Neuronal stem cell (in vitro differentiated cells): ENCODE measurements at regions not wholly inside any gene's neighbourhood (a gene's known extent, or its start where the extent isn't known, plus 50 kb on each side); places are given as distances from the start of the nearest gene placed in this dataset.

Source experiments
- DNase-seq: peaks from one replicate; pipeline ENCODE4 v3.0.0-alpha.2; 2013; ENCODE audit warnings: low spot score
- H2AFZ ChIP-seq: one replicate; pipeline ENCODE4 v1.6.1; 2013; ENCODE audit warnings: mild to moderate bottlenecking, low read length, inconsistent platforms
- H2AK5ac ChIP-seq: 2 replicates; pipeline ENCODE4 v1.6.1; 2013; ENCODE audit warnings: low read depth, mild to moderate bottlenecking, inconsistent platforms, low read length, moderate library complexity, mixed read lengths
- H2BK120ac ChIP-seq: 2 replicates; pipeline ENCODE4 v1.6.1; 2013; ENCODE audit warnings: low read depth, mild to moderate bottlenecking, inconsistent platforms, low read length, moderate library complexity, mixed read lengths
- H2BK12ac ChIP-seq: one replicate; pipeline ENCODE4 v1.6.1; 2013; ENCODE audit warnings: low read length, inconsistent platforms
- H2BK15ac ChIP-seq: 2 replicates; pipeline ENCODE4 v1.6.1; 2013; ENCODE audit warnings: mild to moderate bottlenecking, low read length, inconsistent platforms, mixed read lengths
- H2BK5ac ChIP-seq: one replicate; pipeline ENCODE4 v1.6.1; 2013; ENCODE audit warnings: inconsistent platforms, mild to moderate bottlenecking, low read length, moderate library complexity
- H3K14ac ChIP-seq: one replicate; pipeline ENCODE4 v1.6.1; 2013; ENCODE audit warnings: low read length, inconsistent platforms
- H3K18ac ChIP-seq: 2 replicates; pipeline ENCODE4 v1.6.1; 2013; ENCODE audit warnings: low read length, inconsistent platforms
- H3K23ac ChIP-seq: 2 replicates; pipeline ENCODE4 v1.6.1; 2013; ENCODE audit warnings: low read depth, mild to moderate bottlenecking, mixed read lengths, low read length, inconsistent platforms; ENCODE audit not compliant: poor library complexity
- H3K27ac ChIP-seq: replicated peaks from 3 replicates; pipeline ENCODE4 v1.5.1; 2013; ENCODE audit warnings: low read length, inconsistent platforms
- H3K27me3 ChIP-seq, 3 experiments: 2 replicates each; pipeline ENCODE4 v1.6.1; 2013; ENCODE audit warnings: low read length in 3 of 3, mild to moderate bottlenecking in 2 of 3, inconsistent platforms in 1 of 3, low read depth in 1 of 3, mixed read lengths in 1 of 3, moderate library complexity in 1 of 3; ENCODE audit not compliant: control insufficient read depth in 3 of 3, insufficient read depth in 3 of 3
- H3K36me3 ChIP-seq, 2 donors: replicated peaks in 1 of 2; 2 replicates each; pipeline ENCODE4 v1.6.1; 2013; ENCODE audit warnings: low read length in 2 of 2; ENCODE audit not compliant: control insufficient read depth in 2 of 2, insufficient read depth in 2 of 2
- H3K4ac ChIP-seq: 2 replicates; pipeline ENCODE4 v1.6.1; 2013; ENCODE audit warnings: inconsistent platforms, mild to moderate bottlenecking, low read length, moderate library complexity
- H3K4me1 ChIP-seq, 2 donors: 1 replicate in 1 of 2; 2 replicates in 1 of 2; pipeline ENCODE4 v1.6.1; 2013; ENCODE audit warnings: low read length in 2 of 2, low read depth in 1 of 2; ENCODE audit not compliant: control insufficient read depth in 2 of 2, insufficient read depth in 1 of 2
- H3K4me2 ChIP-seq: one replicate; pipeline ENCODE4 v1.6.1; 2013; ENCODE audit warnings: mild to moderate bottlenecking, low read length, inconsistent platforms; ENCODE audit not compliant: insufficient read depth, poor library complexity, severe bottlenecking
- H3K4me3 ChIP-seq, 2 donors: 2 replicates each; pipeline ENCODE4 v1.5.1; 2013; ENCODE audit warnings: low read length in 2 of 2, mild to moderate bottlenecking in 2 of 2, inconsistent platforms in 1 of 2, moderate library complexity in 1 of 2
- H3K79me1 ChIP-seq: one replicate; pipeline ENCODE4 v1.6.1; 2013; ENCODE audit warnings: low read depth, mild to moderate bottlenecking, inconsistent platforms, low read length, moderate library complexity
- H3K9ac ChIP-seq: one replicate; pipeline ENCODE4 v1.6.1; 2013; ENCODE audit warnings: mild to moderate bottlenecking, low read depth, low read length, inconsistent platforms; ENCODE audit not compliant: poor library complexity
- H3K9me3 ChIP-seq, 2 donors: replicated peaks in 1 of 2; 2 replicates each; pipeline versions ENCODE3 to v1.6.1; 2013; ENCODE audit warnings: low read length in 2 of 2, mild to moderate bottlenecking in 2 of 2, inconsistent platforms in 1 of 2, low read depth in 1 of 2, mixed read lengths in 1 of 2, moderate library complexity in 1 of 2; ENCODE audit not compliant: control insufficient read depth in 2 of 2, insufficient read depth in 1 of 2
- H4K8ac ChIP-seq: one replicate; pipeline ENCODE4 v1.6.1; 2013; ENCODE audit warnings: low read depth, mild to moderate bottlenecking, inconsistent platforms, low read length, moderate library complexity
- H4K91ac ChIP-seq: one replicate; pipeline ENCODE4 v1.6.1; 2013; ENCODE audit warnings: low read length, low read depth, mild to moderate bottlenecking, inconsistent platforms; ENCODE audit not compliant: poor library complexity
- WGBS, 2 donors: extraction: QIAGEN DNeasy Blood & Tissue Kit; methylation state at CpG; one replicate each; pipeline ENCODE4 v1.1.7; 2013; ENCODE audit warnings: missing lambda C conversion rate in 2 of 2, mixed read lengths in 1 of 2; ENCODE audit not compliant: insufficient read length in 2 of 2, insufficient replicate concordance in 1 of 2; ENCODE audit errors: extremely low coverage in 2 of 2; 5-methylcytosine and 5-hydroxymethylcytosine counted together

DNA sequence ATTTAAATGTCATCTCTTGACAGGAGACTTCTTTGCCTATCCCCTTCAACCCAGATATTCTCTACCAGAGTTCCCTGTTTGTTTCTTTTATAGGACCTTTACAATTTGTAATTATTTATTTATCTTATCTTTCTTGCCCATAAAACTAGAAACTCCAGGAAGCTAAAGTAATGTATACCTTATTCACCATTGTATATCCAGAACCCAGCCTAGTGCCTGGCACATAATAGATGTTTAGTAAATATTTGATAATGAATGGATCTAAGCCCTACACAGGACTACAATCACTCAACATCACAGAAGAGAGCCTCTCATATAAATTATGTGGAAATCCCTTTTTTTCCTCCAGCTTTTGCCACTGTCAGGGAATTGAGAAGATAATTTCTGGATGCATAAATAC is 125.6 kb upstream of the CNOT2 start:
- Histone ChIP-seq H2BK12ac (no peak overlapping the region), H3K18ac (no peak overlapping the region), H3K79me1 (no peaks in the 10 kb centered on the region), H2BK15ac (no peak overlapping the region), H3K27ac (no peak overlapping the region), H3K4me3 (no peak overlapping the region), H2AFZ (no peak overlapping the region), H3K4me1 (no peaks in the 10 kb centered on the region), H4K8ac (no peak overlapping the region), H3K36me3 (no peaks in the 10 kb centered on the region), H3K9ac (no peak overlapping the region), H3K4me2 (no peak overlapping the region), H3K9me3 (no peaks in the 10 kb centered on the region), H3K4ac (no peak overlapping the region), H2AK5ac (no peak overlapping the region), H3K23ac (no peak overlapping the region), H4K91ac (no peak overlapping the region), H2BK120ac (no peak overlapping the region), H3K14ac (no peak overlapping the region), H3K27me3 (no peaks in the 10 kb centered on the region), H2BK5ac (no peak overlapping the region)
- no peak for DNase-seq

DNA sequence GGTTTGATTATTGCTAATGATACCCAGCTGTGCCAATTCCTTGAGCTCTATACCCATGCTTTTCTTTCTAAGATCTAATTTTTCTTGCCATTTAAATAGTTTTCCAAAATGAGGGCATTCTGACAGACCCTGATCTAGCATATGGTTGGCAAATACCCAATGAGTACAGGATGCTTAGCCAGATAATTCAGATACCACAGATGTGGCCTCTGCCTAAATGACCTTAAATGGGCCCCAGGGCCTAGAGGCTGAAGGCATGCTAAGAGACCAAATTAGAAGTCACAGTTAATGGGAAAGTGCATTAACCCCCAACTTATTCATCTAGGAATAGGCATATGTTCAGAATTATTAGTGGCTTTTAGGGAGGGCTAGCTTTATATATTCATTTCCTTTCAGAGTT is 122.3 kb upstream of the CNOT2 start:
- no peak overlapping the region for H4K8ac ChIP-seq
- no peak overlapping the region for H2AK5ac ChIP-seq
- no peak overlapping the region for H3K4me3 ChIP-seq
- H3K14ac ChIP-seq = no peak overlapping the region
- no peak overlapping the region for H3K23ac ChIP-seq
- no peak overlapping the region for H3K9ac ChIP-seq
- H3K9me3 ChIP-seq = no peaks in the 10 kb centered on the region
- H3K4ac ChIP-seq = no peak overlapping the region
- no peak overlapping the region for H2BK12ac ChIP-seq
- no peaks in the 10 kb centered on the region for H3K4me1 ChIP-seq
- no peaks in the 10 kb centered on the region for H3K27me3 ChIP-seq
- H2AFZ ChIP-seq = no peak overlapping the region
- no peaks in the 10 kb centered on the region for H3K36me3 ChIP-seq
- H3K27ac ChIP-seq = no peak overlapping the region
- no peaks in the 10 kb centered on the region for H3K79me1 ChIP-seq
- H3K4me2 ChIP-seq = no peak overlapping the region
- no peak for DNase-seq
- no peak overlapping the region for H4K91ac ChIP-seq
- no peak overlapping the region for H2BK15ac ChIP-seq
- H2BK120ac ChIP-seq = no peak overlapping the region
- no peak overlapping the region for H3K18ac ChIP-seq
- no peak overlapping the region for H2BK5ac ChIP-seq

DNA sequence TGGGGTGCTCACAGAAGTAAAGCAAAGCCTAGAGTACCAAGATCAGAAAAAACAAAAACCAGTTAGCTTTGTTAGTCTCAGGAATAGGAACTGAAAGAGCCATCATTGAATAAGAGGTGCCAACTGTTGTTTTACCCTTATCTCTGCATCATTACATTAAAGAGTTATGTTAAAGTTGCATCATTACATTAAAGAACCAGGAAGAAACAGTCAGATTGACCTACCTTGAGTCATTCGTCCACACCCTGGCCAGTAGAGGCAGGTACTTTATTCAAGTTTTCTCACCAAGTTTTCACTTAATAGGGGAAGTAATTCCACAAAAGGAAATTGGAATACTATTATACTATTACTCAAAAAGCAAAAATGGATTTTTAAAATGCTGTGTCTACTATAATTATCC is 121.7 kb upstream of the CNOT2 start:
- H2BK12ac ChIP-seq = no peak overlapping the region
- no peak overlapping the region for H4K91ac ChIP-seq
- H3K27me3 ChIP-seq = no peaks in the 10 kb centered on the region
- H3K14ac ChIP-seq = no peak overlapping the region
- no peak overlapping the region for H4K8ac ChIP-seq
- H2AK5ac ChIP-seq = no peak overlapping the region
- no peak overlapping the region for H3K27ac ChIP-seq
- no peak overlapping the region for H2BK15ac ChIP-seq
- H2BK5ac ChIP-seq = no peak overlapping the region
- H3K4me1 ChIP-seq = no peaks in the 10 kb centered on the region
- H3K79me1 ChIP-seq = no peaks in the 10 kb centered on the region
- no peak overlapping the region for H3K18ac ChIP-seq
- H3K9ac ChIP-seq = no peak overlapping the region
- H2AFZ ChIP-seq = no peak overlapping the region
- H3K4me2 ChIP-seq = no peak overlapping the region
- no peak overlapping the region for H3K4me3 ChIP-seq
- no CpG with 5 or more reads among the region's 1 CpG for WGBS, 2 donors
- no peak overlapping the region for H2BK120ac ChIP-seq
- H3K23ac ChIP-seq = no peak overlapping the region
- no peaks in the 10 kb centered on the region for H3K9me3 ChIP-seq
- no peak overlapping the region for H3K4ac ChIP-seq
- H3K36me3 ChIP-seq = no peaks in the 10 kb centered on the region
- DNase-seq = no peak

DNA sequence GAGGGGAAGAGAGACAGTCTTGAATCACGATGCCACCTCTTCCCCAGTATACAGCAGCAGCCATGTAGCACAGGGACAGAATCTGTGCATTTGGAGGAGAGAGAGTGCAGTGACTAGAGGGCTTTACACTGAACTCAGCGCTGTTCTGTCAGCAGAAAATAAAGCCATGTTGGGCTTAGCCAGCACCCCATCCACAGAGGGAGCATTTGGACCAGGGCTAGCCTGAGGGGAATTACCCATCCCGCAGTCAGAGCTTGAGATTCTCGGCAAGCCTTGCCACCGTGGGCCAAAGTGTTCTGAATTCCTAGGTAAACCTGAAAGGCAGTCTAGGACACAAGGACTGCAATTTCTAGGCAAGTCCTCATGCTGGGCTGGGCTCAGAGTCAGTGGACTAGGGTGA is 120.4 kb upstream of the CNOT2 start:
- H3K23ac ChIP-seq = no peak overlapping the region
- no peak overlapping the region for H4K91ac ChIP-seq
- H3K4ac ChIP-seq = no peak overlapping the region
- no peak overlapping the region for H2BK15ac ChIP-seq
- H2AK5ac ChIP-seq = no peak overlapping the region
- no peaks in the 10 kb centered on the region for H3K36me3 ChIP-seq
- no peak overlapping the region for H2BK120ac ChIP-seq
- H3K27me3 ChIP-seq = no peaks in the 10 kb centered on the region
- no CpG with 5 or more reads among the region's 5 CpGs for WGBS, 2 donors
- no peak overlapping the region for H3K9ac ChIP-seq
- DNase-seq = no peak
- H2BK12ac ChIP-seq = no peak overlapping the region
- H3K4me3 ChIP-seq = no peak overlapping the region
- H3K4me1 ChIP-seq = no peaks in the 10 kb centered on the region
- H3K9me3 ChIP-seq = no peaks in the 10 kb centered on the region
- no peak overlapping the region for H2AFZ ChIP-seq
- no peak overlapping the region for H2BK5ac ChIP-seq
- no peak overlapping the region for H3K4me2 ChIP-seq
- H3K14ac ChIP-seq = no peak overlapping the region
- no peak overlapping the region for H3K18ac ChIP-seq
- H3K79me1 ChIP-seq = no peaks in the 10 kb centered on the region
- no peak overlapping the region for H3K27ac ChIP-seq
- H4K8ac ChIP-seq = no peak overlapping the region
